ENCODE measurements at regions not wholly inside any gene's neighbourhood (a gene's known extent, or its start where the extent isn't known, plus 50 kb on each side); places are given as distances from the start of the nearest gene placed in this dataset.
A peak's percentile ranks its signal among the peaks of the same experiment; 100 is the strongest.

DNA sequence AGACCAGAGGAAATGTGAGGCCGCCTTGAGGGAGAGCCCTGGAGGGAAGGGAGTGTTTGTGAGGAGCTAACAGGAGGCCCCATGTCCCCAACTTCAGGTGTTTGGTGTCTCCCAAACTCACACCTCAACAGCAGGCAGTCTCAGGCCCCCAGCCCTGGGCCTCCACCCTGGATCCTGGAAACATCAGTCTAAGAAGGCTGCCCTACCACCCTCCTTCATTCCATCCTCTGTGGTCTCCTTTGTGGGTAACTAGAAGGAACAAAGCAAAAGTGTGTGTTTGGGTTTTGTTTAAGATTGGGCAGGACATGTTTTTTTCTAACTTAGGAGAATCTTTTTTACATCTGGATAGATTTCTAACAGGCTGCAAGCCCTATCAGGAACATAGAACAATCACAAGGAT, 404.3 kb downstream of the BCL11A start:
- no peak for DNase-seq

DNA sequence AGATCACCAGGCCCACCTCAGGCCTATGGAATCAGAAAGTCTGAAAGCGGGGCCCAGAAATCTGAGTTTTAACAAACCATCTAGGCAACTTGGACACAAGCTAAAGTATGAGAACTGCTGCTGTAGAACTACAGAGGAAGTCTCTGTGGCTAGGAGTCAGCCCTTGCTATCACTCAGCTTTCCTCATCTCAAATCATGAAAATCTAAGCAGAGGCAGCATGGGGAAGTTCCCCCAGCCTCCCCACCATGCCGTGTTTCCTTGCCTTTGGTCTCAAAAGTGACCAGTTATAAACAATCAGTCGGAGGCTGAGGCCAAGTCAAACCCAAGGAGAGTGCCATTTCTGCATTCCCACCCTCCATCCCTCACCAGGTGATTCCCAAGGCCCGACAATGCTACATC, 404.7 kb downstream of the BCL11A start:
- DNase-seq, result no peak

DNA sequence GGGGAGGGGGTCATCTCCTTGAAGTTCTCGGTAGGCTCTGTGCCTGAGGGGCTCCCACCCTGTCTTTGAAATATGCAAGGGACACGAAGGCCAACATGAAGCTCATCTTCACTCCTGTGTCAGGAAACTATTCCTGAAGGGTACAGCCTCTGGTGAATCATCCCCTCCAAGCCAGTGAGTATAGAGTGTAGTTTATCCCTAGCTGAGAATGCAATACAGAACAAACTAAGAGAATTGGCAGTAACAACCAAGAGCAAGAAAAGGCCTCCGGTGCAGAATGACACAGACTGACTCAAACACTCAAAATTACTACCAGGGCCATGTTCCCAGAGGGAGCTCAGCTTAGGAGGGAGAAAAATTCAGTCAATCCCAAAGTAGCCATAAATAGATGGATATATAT, 413.3 kb downstream of the BCL11A start:
- no peak for DNase-seq

DNA sequence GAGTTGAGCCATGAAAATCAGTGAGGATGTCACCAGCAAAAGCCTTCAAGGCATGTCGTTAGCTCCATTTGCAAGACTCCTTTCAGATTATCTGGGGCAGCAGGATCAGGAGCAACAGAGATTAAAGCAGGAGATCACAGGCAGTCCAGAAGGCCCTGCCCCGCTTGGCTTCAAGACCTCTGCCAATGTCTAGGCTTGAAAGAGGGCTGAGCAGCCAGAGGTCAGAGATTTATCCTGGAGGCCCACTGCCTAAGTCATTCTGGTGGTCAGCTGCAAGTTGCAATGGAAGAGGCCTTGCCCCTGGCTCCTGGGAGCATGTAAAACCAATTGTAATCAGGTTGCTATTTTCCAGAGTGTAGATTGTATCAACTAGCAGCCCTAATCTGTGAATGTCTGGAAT, 416.5 kb downstream of the BCL11A start:
- DNase-seq, result no peak

DNA sequence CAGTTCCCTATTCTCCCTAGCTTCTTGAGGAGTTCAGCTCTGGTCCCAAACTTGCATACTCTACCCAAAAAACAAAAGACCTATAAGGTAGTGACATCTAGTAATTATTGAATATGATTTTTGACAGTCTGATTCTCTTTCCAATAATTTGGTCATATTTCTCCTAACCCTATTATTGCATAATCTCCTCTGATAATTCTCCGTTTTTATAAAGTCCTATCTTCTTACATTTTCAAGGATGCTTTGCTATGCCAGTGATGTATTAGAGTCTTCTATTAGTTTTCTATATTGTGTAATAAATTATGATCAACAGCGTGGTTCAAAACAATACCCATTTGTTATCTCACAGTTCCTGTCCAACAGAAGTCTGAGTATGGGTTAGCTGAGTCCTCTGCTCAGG, 426.3 kb downstream of the BCL11A start:
- no peak for DNase-seq

DNA sequence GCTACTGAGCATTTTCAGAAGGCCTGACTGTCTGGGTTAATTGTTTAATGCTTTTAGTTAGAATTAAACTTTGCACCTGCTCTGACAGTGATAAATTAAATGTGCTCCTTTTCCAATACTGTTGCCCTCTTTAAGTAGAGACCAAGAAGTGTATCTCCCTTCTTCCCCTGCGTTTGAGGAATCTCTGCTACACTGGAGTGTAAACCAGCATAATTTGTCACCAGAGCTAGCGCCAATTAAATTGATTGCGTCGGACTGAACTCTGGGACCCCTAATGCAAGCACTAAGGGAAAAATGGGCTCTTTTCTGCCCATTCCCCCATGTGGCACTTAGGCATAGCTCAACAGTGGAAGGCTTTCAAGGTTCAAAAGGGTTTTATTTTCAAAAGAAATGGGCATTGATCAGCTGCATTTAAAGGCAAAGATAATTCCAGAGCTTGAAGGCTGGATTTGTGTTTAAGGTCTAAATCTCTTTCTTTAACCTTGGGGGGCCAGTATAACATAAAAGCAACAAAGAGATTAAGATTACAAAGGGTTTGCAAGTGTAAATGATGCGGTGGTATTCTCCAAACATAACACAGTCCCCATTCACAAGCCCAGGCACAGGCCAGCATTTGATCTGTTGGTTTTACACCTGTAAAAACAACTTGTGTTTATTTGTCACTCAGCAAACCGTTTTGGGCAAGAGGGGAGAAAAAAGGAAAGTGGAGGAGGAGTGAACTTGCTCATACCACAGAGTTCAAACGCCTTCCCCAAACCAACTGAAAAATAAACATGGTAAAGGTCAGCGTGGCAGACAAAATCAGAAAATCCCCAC, 427.6 kb downstream of the BCL11A start:
- DNase-seq, result no peak

DNA sequence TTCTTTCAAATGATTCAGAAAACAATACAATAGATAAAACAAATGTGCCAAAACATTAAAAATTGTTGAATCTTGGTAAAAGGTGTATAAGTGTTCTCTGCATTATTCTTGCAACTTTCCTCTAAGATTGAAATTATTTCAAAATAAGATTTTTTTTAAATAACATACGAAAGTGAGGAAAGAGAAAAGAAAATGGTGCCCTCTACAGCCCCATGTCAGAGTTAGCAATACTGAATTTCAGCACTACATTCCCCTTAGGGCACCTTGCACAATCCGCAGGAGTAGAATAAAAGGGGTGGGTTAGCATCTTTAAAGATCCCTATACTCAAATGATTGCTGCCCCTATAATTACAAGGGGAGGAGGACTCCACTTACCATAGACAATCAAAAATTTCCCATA, 433.7 kb downstream of the BCL11A start:
- DNase-seq, result no peak

DNA sequence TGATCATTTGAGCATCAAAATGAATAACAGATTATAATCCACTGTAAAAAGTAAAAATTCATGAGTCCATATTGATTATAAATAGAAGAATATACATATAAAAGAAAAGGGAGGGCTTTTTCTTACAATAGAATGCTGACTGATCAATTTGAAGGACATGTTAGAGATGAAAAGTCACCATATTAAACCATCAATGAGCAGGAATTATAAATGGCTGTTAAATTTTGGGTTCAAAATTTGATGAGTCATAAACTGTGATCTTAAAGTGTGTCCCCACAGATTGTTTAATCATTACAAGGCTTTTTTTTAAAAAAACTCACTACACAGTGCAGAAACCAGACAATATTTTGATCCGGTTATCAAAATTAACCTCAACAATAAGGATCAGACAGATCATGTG, 434.5 kb downstream of the BCL11A start:
- no peak for DNase-seq

DNA sequence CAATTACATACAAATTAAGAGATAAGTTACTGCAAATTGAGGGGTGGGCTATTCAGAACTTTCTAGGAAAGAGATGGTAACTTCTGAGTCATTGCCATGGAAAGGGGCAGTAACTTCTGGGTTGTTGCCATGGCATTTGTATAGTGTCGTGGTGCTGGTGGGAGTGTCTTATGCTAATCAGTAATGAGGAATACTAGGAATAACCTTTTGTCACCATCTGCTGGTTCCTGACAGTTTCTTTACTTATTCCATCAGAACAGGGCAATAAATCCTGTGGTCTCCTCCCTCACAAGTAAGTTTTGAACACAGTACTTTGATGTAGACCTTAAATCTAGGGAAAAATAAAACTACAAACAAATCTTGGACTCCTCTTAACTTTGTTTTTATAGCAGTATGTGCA, 435.4 kb downstream of the BCL11A start:
- no peak for DNase-seq

DNA sequence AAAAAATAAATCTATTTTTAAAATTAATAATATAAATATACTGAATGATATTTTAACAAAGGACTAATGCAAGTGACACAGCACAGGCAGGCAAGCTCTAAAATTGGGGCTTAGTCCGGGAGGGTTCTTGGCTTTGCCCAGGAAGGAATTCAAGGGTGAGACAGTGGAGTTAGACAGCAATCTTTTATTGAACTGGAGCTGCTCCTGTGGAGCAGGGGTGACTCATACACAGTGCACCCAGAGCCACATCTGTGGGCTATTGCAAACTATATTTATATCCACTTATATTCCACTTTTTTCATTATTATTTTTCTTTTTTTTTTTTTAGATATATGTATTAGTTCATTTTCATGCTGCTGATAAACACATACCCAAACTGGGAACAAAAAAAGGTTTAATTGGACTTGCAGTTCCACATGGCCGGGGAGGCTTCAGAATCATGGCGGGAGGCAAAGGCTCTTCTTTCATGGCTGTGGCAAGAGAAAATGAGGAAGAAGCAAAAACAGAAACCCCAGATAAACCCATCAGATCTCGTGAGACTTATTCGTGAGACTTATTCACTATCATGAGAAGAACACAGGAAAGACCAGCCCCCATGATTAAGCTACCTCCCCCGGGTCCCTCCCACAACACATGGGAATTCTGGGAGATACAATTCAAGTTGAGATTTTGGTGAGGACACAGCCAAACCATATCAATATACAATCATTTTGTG, 437.1 kb downstream of the BCL11A start:
- no peak for DNase-seq

DNA sequence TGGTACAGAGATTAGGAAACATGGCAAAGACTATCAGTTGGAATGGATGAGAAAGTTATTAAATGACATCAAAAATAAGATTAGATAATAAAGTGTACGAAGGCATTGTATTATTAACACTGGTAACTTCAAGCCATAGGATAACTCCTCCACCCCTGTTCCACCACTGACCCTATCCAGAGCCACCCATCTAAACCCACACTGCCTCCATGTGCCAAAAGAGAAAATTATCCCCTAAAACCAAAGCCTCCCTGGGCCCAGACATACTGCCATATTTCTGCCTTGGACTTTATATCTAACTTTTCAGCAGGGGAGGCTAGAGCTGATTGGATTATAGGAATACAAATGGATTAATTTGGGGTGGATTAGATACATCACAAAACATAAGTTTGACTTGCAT, 443.7 kb downstream of the BCL11A start:
- DNase-seq, result no peak

DNA sequence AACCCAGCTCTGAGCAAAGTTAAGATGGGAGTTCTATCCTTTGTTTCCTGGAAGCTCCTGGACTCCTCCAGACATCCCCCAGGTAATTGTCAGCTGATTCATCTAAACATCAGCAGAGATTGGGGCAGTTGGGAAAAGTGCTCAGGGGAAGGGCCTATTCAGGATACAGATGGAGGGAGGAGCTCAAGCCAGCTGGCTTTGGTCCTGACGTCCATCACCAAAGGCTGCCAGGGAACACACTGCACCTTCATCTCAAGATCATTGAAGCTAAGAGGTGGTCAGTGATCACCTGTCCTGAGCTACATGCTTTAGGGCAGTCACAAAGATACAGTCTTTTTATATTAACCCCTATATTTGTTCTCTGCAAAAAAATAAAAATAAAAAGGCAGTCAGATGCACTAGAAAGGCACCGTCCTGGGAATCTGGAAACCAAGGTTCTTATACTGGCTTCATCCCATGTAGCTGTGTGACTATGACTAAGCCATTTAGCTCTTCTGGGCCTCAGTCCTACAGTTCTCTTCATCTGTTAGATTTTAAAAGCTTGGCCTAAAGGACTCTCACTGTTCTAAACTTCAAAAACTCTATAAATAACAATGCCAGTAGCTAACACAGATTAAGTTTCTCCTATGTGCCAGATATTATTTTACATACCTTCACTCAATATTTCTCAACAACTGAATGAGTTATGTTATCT, 446.5 kb downstream of the BCL11A start:
- DNase-seq, result no peak

DNA sequence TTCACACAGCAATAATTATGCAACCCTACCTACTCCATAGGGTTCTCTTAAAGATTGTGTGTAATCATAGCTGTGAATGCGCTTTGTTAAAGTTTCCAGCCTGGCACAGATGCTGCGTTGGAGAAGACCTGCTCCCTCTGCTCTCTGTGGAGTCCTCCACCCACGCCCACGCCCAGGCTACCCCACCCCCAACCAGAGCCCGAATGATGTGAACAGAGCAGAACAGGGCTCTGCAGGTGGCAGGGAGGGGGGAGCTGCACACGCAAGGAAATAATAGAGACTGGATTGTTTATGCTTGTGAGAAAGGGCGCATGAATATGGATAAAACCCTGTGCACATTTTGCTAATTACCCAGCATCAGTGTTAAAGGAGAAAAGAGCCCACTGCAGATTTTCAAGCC, 447.5 kb downstream of the BCL11A start:
- DNase-seq, result no peak

DNA sequence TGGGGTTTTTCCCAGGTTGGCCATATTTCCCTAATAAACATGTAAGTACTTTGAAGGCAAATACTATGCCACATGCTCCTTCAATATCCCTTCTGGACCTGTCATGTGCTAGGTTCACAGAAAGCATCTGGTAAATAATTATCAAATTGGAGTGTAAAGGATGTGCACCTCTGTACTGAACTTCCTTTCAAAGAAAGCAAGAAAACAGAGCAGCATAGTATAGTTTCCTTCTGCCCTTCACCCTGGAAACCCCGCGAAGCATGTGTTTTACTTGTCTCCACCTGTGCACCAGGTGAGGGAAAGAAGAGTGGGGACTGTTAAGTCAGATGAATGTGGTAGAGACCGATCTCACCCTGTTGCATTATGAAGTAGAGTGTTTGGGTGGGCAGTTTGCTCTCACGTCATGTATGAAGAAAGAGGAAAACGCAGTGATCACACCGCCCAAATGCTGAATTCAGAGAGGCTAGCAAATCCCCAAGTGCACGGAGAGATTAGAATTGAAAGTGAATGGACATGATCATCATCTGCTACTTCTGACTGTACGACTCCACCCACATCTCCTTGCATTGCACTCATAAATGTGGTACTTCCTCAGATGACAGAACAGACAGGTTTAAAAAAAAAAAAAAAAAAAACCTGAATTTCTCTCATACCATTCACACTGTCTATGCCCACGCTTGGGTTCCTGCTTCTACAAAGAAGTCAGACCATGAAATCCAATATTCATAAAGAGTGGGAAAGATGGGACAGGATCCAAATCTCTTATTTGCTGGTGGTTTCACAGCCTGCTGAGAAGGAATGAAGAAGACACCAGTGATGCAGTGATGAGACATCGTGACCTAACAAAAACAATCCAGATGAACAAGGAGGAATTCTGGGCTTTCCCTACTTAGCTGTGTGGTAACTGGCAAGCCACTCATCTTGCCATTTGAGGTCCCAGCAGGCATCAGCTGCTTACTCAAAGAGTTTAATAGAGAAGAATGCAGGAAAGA, 448.6 kb downstream of the BCL11A start:
- DNase-seq, result no peak

DNA sequence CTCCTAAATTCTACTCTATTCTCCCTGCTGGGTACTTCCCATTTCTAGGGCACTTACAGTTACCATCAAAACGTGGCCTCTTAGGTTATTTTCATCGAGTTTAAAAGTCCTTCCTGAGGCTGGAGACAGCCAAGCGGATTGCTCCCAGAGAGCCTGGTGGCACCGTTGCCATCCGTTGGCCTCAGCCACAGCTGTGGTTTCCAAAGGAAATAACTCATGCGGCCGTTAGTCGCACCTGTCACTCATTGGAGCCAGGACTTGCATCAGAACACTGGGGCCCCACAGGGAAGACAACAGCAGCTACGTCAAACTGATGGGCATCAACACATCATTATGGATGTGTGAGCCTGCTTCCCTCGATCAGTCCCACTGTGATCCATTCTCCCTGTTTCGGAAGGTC, 453.4 kb downstream of the BCL11A start:
- DNase-seq, result peak; percentile 94

DNA sequence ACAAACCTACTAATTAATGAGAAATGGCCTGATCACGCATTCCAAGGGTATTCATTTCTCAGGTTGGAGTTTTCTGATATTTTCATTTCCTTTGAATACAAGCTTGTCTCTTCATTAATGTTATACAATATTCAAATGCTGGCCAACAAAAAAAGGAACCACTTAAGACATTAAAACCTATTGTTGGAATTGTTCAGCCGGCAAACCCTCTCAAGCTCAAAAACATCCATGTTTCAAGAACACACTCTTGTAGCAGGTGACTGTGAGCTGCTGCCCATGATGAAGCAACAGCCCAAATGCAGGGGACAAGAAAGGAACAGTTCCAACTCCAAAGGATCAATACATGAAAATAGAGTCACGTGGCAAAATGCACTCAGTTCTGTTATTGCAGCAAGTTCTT, 454.5 kb downstream of the BCL11A start:
- no peak for DNase-seq

DNA sequence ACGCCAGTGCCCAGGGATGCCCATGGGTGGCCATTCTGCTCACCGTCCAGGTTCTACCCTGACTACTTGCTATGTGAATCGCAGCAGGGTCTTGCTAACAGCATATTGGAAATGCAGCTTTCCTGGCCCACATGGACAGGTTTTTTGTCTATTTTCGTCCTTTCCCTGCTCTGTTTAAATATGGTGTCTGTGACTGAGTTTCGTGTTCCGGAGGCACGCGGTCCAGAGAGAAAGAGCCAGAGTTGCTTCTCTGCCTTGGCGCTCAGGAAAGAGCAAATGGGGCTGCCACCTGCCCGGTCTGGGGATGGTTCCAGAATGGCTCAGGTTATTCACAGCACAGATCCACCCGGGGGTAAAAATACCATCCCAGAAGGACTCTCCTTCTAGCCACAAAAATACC, 456.2 kb downstream of the BCL11A start:
- no peak for DNase-seq

DNA sequence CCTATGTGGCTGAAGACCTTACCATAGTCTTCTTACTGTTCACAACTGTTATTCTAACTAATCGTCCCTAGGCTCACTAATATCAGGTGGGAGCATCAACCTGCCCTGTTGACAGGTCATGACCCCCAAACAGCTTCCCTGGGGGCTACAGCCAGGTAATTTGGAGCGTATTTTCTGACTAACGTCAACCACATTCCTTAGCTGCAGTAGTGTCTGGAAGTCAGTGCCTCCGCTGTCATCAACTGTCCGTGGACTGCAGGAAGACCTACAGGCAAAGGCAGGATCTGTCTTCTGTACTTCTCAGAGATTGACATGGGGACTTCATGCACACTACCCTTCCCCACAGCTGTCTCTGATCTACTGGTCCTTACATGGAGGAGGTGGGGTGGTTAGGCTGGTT, 456.9 kb downstream of the BCL11A start:
- DNase-seq, result no peak

DNA sequence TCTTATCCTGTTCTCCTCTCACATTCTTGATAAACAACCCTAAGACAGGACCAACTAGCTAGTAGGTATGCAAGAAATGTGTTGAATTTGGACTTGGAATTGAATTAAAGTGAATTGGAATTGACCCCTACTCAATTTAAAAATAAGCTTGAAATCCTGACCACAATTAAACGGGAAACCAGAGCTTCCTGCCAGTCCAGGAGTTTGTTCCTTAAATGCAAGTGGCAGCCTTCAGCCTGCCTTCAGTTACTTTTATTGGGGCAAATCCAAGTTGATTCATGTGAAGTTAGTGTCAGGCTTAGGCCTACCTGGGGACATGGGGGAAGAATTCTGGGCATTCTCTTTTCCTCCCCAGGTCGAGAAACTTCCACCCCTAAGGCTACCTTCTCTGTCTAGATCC, 457.6 kb downstream of the BCL11A start:
- no peak for DNase-seq

DNA sequence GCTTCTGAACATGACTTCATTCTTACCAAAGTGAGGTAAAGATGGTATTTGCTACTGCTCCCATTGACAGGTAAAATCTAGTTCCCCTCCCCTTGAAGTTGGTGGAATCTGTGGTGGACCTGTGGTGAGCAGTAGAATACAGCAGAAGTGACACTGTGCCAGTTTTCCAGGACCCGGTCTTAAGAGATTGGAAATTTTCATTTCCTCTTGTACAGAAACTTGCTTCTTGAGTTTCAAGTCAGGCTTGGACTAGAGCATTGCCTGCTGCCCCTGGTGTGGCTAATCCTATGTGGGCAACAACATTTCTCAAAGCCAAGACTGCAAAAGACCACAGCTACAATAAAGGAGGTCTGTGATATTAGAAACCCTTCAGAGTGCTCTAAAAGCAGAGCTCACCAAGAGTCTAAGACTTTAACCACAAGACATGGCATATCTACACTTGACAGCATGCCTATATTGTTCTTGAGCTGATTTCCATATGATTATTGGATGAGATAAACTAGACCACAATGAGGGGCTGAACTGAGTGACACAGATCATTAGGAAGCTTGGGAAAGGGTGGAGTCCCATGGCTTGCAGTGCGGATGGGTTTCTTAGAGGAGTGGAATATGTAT, 458.1 kb downstream of the BCL11A start:
- no peak for DNase-seq

DNA sequence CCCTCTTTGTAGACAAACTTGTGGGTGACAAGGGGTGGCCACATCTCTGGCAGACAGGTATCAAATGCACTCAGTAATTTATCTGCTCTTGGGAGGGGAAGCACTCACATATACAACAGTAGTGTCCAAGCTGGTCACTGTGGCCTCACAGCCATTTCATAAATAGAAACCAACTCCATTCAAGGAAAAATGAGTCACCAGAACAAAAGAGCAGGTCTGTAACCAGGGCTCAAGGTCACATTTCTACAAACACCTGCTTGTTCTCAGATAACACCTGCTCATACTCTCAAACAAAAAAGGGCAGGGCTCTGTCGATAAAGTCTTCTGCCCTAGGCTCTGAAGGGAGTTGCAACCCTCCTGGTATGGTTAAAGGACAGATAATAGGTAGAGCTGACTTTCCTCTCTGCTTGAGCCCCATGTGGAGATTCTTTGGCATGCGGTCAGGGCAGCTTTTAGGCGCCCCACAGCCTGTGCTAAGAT, 459.0 kb downstream of the BCL11A start:
- DNase-seq, result no peak

DNA sequence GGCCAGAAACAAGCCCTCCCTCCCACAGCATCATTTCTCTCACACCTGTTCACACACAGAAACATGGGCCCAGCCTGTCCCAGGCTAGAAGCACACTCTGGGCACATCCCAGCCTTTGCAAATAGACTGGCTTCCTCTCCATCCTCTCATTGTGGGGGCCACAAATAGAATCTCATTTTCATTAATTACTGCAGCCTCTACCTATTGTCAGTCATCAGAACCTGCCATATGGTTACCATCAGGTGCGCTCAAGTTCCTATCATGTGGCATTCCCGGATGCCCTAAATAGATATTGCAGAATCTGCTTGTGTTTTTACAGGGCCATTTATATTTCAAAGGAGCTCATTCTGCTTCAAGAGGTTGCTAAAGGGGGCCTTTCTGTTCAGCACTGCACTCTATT, 460.7 kb downstream of the BCL11A start:
- DNase-seq, result no peak
